ENCODE measurements at regions not wholly inside any gene's neighbourhood (a gene's known extent, or its start where the extent isn't known, plus 50 kb on each side); places are given as distances from the start of the nearest gene placed in this dataset.
"Not testable (repeated sequence)": the region's sequence is repeated elsewhere in the genome, so short reads cannot be mapped to it uniquely, and the experiment has no call there.

- peaks cover 10% of the 10 kb centered on the region for H3K9me3 Mint-ChIP-seq (ENCODE audit: low read depth)
- CTCF ChIA-PET: no interaction called here
- H3K4me1 Mint-ChIP-seq: no peaks in the 10 kb centered on the region
- no peak overlapping the region for H3K4me3 Mint-ChIP-seq
- H3K36me3 Mint-ChIP-seq: no peaks in the 10 kb centered on the region
- ATAC-seq (no peak), DNase-seq (no peak)
- H3K27ac Mint-ChIP-seq: no peak overlapping the region
- no peaks in the 10 kb centered on the region for H3K27me3 Mint-ChIP-seq
Measured at GRCh38 chr5:4019009-4019769, 423.6 kb downstream of the IRX1 start.

- no peaks in the 10 kb centered on the region for H3K4me1 Mint-ChIP-seq
- no peak overlapping the region for H3K4me3 Mint-ChIP-seq
- H3K36me3 Mint-ChIP-seq: no peaks in the 10 kb centered on the region
- H3K9me3 Mint-ChIP-seq (ENCODE audit: low read depth): peaks cover 10% of the 10 kb centered on the region
- ATAC-seq: no peak
- CTCF ChIA-PET: no interaction called here
- no peaks in the 10 kb centered on the region for H3K27me3 Mint-ChIP-seq
- DNase-seq: no peak
- H3K27ac Mint-ChIP-seq: no peak overlapping the region
Measured at GRCh38 chr5:4019841-4020240, 424.2 kb downstream of the IRX1 start.

- no peaks in the 10 kb centered on the region for H3K36me3 Mint-ChIP-seq
- H3K27ac Mint-ChIP-seq: no peak overlapping the region
- CTCF ChIA-PET: no interaction called here
- DNase-seq (no peak), ATAC-seq (no peak)
- peaks cover 10% of the 10 kb centered on the region for H3K9me3 Mint-ChIP-seq (ENCODE audit: low read depth)
- H3K4me3 Mint-ChIP-seq: no peak overlapping the region
- H3K27me3 Mint-ChIP-seq: no peaks in the 10 kb centered on the region
- H3K4me1 Mint-ChIP-seq: no peaks in the 10 kb centered on the region
Measured at GRCh38 chr5:4020400-4020799, 424.8 kb downstream of the IRX1 start.

GRCh38 chr5:4022056-4022670, 426.5 kb downstream of the IRX1 start:
- Mint-ChIP-seq H3K36me3 (no peaks in the 10 kb centered on the region), H3K27ac (no peak overlapping the region), H3K4me3 (no peak overlapping the region), H3K9me3 (ENCODE audit: low read depth) (peaks cover 8% of the 10 kb centered on the region), H3K4me1 (no peaks in the 10 kb centered on the region), H3K27me3 (no peaks in the 10 kb centered on the region)
- DNase-seq (no peak), ATAC-seq (no peak)
- CTCF ChIA-PET: no interaction called here

- Mint-ChIP-seq H3K4me1 (no peaks in the 10 kb centered on the region), H3K9me3 (ENCODE audit: low read depth) (peaks cover 8% of the 10 kb centered on the region), H3K36me3 (no peaks in the 10 kb centered on the region), H3K4me3 (no peak overlapping the region), H3K27me3 (no peaks in the 10 kb centered on the region), H3K27ac (no peak overlapping the region)
- DNase-seq: no peak
- ATAC-seq: no peak
- CTCF ChIA-PET: no interaction called here
Measured at GRCh38 chr5:4023091-4023752, 427.6 kb downstream of the IRX1 start.

- Mint-ChIP-seq H3K4me3 (no peak overlapping the region), H3K27me3 (no peaks in the 10 kb centered on the region), H3K36me3 (no peaks in the 10 kb centered on the region), H3K4me1 (no peaks in the 10 kb centered on the region), H3K27ac (no peak overlapping the region), H3K9me3 (ENCODE audit: low read depth) (peaks cover 7% of the 10 kb centered on the region)
- DNase-seq (no peak), ATAC-seq (no peak)
- CTCF ChIA-PET: no interaction called here
Measured at GRCh38 chr5:4023753-4024335, 428.2 kb downstream of the IRX1 start.

GRCh38 chr5:4027088-4027734, 431.6 kb downstream of the IRX1 start:
- H3K27me3 Mint-ChIP-seq: no peaks in the 10 kb centered on the region
- ATAC-seq: no peak
- H3K4me3 Mint-ChIP-seq: no peak overlapping the region
- DNase-seq: no peak
- CTCF ChIA-PET: no interaction called here
- no peaks in the 10 kb centered on the region for H3K9me3 Mint-ChIP-seq (ENCODE audit: low read depth)
- H3K36me3 Mint-ChIP-seq: no peaks in the 10 kb centered on the region
- no peaks in the 10 kb centered on the region for H3K4me1 Mint-ChIP-seq
- no peak overlapping the region for H3K27ac Mint-ChIP-seq

GRCh38 chr5:4028384-4028783, 432.8 kb downstream of the IRX1 start:
- DNase-seq (no peak), ATAC-seq (no peak)
- H3K27me3 Mint-ChIP-seq: no peaks in the 10 kb centered on the region
- H3K27ac Mint-ChIP-seq: no peak overlapping the region
- no peaks in the 10 kb centered on the region for H3K4me1 Mint-ChIP-seq
- no peaks in the 10 kb centered on the region for H3K36me3 Mint-ChIP-seq
- H3K4me3 Mint-ChIP-seq: no peak overlapping the region
- no peaks in the 10 kb centered on the region for H3K9me3 Mint-ChIP-seq (ENCODE audit: low read depth)
- CTCF ChIA-PET: no interaction called here

GRCh38 chr5:4033546-4033945, 437.9 kb downstream of the IRX1 start:
- H3K27me3 Mint-ChIP-seq; H3K27ac Mint-ChIP-seq; H3K4me3 Mint-ChIP-seq; H3K36me3 Mint-ChIP-seq; CTCF ChIA-PET; DNase-seq; H3K9me3 Mint-ChIP-seq (ENCODE audit: low read depth); ATAC-seq; H3K4me1 Mint-ChIP-seq: not testable (repeated sequence)

- H3K4me3 Mint-ChIP-seq: no peak overlapping the region
- peaks cover 6% of the 10 kb centered on the region for H3K9me3 Mint-ChIP-seq (ENCODE audit: low read depth)
- CTCF ChIA-PET: no interaction called here
- ATAC-seq (no peak), DNase-seq (no peak)
- no peak overlapping the region for H3K27ac Mint-ChIP-seq
- no peaks in the 10 kb centered on the region for H3K4me1 Mint-ChIP-seq
- no peaks in the 10 kb centered on the region for H3K36me3 Mint-ChIP-seq
- no peaks in the 10 kb centered on the region for H3K27me3 Mint-ChIP-seq
Measured at GRCh38 chr5:4036861-4037260, 441.2 kb downstream of the IRX1 start.

GRCh38 chr5:4038994-4039393, 443.4 kb downstream of the IRX1 start:
- Mint-ChIP-seq H3K4me3 (no peak overlapping the region), H3K9me3 (ENCODE audit: low read depth) (peaks cover 6% of the 10 kb centered on the region), H3K4me1 (no peaks in the 10 kb centered on the region), H3K36me3 (no peaks in the 10 kb centered on the region), H3K27ac (no peak overlapping the region), H3K27me3 (no peaks in the 10 kb centered on the region)
- DNase-seq: no peak
- CTCF ChIA-PET: no interaction called here
- ATAC-seq: no peak

GRCh38 chr5:4042311-4042710, 446.7 kb downstream of the IRX1 start:
- H3K27ac Mint-ChIP-seq: no peak overlapping the region
- no peak overlapping the region for H3K4me3 Mint-ChIP-seq
- no peaks in the 10 kb centered on the region for H3K4me1 Mint-ChIP-seq
- no peak for ATAC-seq
- no peak for DNase-seq
- no peaks in the 10 kb centered on the region for H3K27me3 Mint-ChIP-seq
- peaks cover 9% of the 10 kb centered on the region for H3K9me3 Mint-ChIP-seq (ENCODE audit: low read depth)
- CTCF ChIA-PET: no interaction called here
- H3K36me3 Mint-ChIP-seq: no peaks in the 10 kb centered on the region

- no peak overlapping the region for H3K4me3 Mint-ChIP-seq
- H3K27me3 Mint-ChIP-seq: no peaks in the 10 kb centered on the region
- CTCF ChIA-PET: no interaction called here
- H3K27ac Mint-ChIP-seq: no peak overlapping the region
- DNase-seq (no peak), ATAC-seq (no peak)
- no peaks in the 10 kb centered on the region for H3K4me1 Mint-ChIP-seq
- peaks cover 9% of the 10 kb centered on the region for H3K9me3 Mint-ChIP-seq (ENCODE audit: low read depth)
- H3K36me3 Mint-ChIP-seq: no peaks in the 10 kb centered on the region
Measured at GRCh38 chr5:4043135-4043534, 447.5 kb downstream of the IRX1 start.

All from activated CD8-positive, alpha-beta memory T cell treated with anti-CD3 and anti-CD28 coated beads, Interleukin-2, amount 10 ng/mL, durations not matched to agents 7 days and 5 days (primary cell).